Ecto neural progenitor cell (in vitro differentiated cells): ENCODE measurements at regions not wholly inside any gene's neighbourhood (a gene's known extent, or its start where the extent isn't known, plus 50 kb on each side); places are given as distances from the start of the nearest gene placed in this dataset.

Source experiments
- DNase-seq: peaks from one replicate; pipeline ENCODE4 v3.0.0-alpha.2; 2018; ENCODE audit warnings: low spot score

GRCh38 chrX:69110116-69110530 is 55.1 kb downstream of the PJA1 start:
- DNase-seq: peak; percentile 61

GRCh38 chrX:69109706-69110105 is 55.5 kb downstream of the PJA1 start:
- DNase-seq: no peak

DNA sequence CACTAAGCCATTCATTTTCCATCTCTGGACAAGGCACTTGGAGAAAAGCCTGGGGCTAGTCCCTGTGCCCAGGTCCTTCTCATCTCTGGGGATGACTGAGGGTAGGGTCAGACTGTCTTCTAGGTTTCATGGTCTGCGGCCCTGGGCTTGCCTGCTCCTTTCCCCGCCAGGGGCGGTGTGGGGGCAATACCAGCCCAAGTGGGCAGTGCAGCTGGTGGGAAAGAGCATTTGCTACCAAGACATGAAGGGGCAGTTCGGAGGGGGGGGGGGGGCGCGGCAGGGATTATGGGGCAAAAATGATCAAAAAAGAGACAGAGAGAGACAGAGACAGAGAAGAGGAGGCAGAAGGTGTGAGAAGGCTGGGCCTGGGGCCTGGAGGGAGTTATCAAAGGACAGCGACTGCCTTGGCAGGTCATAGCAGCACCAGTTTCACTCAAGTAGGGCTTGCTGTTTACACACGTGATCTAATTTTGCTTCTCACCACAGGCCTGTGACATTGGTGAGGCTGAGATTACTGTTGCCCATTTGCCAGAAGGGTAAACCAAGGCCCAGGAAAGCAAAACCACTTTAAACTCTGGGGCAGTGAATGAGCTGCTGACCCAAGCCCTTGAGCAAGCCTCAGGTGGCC is 56.1 kb downstream of the PJA1 start:
- DNase-seq: no peak

DNA sequence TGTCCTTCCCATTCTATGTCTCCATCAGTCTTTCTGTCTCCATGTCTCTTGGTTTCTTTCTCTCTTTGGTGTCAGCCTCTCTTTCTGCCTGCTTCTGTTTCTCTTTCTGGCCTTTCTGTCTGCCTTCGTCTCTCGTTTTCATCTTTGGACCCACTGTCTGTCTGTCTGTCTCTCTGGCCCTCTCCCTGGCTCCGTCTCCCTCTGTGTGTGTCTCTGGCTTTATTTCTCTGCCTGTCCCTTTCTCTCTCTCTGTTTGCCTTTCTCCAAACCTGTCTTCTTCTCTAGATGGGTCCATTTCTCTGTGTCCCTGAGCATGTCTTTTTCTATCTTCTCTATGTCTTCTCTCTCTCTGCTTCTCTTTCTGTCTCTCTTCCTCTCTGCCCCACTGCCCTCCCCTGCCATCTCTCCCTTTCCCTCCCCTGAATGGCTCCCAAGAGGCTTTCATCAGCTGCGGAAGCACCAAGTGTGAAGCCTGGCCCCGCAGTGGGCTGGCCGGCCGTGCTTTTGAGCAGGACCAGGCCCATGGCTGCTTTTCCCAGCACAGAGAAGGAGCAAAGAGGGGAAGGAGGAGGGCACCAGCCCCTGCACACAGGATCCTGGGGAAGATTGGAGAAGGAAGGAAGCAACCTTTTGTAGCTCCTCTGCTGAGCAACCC is 57.4 kb downstream of the PJA1 start:
- no peak for DNase-seq

DNA sequence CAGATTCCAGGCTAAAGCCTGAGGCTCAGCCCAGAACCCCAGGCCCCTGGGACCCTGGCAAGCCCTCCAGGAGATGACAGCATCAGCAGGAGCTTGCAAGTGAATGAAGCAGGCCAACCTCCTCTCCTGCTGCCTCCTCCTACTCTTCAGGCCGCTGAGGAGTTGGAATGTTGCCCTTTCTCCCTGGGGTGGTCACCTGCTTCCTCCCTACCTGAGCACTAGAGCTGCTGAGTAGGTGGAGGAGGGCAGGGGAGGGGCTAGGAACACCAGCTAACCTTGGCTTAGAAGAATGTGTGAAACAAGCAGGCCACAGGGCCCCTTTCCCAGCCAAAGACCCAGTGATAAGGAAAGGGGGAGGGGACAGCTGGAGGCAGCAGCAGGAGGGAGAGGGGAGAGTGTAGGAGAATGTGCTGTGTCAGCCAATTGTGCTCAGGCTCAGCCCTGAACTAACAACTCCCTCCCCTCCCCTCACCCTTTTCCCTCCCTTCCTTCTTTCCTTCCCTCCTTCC is 58.0 kb downstream of the PJA1 start:
- DNase-seq: no peak

DNA sequence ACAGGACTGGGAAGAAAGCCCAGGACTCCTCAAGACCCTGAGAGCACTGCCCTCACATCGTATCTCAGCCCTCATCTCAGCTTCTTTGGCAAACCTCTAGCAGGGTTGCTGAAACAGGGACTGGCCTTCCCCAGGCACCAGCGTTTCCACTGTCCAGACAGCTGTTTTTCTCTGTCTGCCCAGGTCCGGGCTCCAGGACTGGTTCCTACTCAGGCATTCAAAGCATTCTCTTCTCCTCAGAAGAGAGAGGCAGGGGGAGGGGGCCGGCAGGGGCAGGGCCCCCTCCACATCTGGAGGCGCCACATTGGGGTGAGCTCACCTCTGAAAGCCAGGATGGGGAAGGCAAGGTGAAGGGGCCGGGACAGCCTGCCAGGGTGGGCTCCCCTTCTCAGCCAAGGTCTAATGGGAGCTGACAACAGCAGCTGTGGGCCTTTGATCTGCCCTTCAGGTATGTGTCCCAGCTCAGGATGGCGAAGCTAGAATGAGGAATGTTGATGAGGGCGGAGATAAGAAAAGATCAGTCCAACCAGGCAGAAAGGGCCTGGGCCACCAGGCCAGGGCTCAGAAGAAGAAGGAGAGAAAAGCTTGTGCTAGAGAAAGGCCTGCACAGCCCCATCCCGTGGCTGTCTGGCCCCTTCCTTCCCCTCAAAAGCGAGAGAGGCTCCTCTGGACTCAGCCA is 60.4 kb downstream of the PJA1 start:
- no peak for DNase-seq

- no peak for DNase-seq
Measured at GRCh38 chrX:69103539-69103938, 61.7 kb downstream of the PJA1 start.

DNA sequence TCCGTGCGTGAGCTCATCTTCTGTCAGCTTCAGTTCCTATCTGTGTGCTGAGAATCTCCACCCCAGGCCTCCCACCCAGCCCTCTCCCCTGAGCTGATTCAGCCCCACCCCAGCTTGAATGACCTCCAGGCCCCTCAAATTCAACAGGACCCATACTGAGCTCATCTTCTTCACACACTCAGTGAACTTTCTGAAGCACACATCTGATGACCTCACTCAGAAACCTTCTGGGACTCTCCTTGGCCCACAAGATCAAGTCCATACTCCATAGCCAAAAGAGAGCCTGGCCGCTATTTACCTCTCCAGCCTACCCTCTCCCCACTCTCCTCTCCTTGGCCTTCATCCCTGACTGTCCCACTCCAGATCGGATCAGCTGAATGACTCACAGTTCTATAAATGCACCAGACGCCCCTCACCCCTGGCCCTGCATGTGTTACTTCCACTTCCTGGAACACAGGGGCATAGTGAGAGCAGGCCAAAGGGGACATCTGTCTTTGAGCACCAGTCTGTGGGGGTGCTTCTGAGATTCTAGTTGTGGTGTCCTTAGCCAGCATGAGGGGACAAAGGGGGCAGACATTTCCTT is 62.5 kb downstream of the PJA1 start:
- no peak for DNase-seq

GRCh38 chrX:69101683-69102251 is 63.5 kb downstream of the PJA1 start:
- no peak for DNase-seq

DNA sequence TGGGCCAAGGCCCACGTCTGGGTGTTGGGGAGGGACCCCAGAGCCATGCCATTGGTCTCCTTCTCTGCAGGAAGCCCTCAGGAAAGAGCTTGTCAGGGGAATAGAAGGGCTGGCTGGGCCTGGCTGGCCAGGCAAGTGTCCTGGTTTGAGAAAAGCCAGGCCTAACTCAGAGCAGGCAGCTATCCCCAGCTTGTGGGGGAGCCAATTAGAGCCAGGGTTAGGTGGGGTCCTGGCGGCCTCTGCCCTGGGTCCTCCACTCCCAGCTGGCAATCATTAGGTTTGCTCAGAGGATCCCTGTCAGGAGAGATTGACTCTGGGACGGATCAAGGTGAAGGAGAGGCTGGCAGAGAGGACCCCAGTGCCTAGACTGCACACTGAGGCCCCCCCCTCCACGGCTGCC is 64.8 kb downstream of the PJA1 start:
- no peak for DNase-seq

DNA sequence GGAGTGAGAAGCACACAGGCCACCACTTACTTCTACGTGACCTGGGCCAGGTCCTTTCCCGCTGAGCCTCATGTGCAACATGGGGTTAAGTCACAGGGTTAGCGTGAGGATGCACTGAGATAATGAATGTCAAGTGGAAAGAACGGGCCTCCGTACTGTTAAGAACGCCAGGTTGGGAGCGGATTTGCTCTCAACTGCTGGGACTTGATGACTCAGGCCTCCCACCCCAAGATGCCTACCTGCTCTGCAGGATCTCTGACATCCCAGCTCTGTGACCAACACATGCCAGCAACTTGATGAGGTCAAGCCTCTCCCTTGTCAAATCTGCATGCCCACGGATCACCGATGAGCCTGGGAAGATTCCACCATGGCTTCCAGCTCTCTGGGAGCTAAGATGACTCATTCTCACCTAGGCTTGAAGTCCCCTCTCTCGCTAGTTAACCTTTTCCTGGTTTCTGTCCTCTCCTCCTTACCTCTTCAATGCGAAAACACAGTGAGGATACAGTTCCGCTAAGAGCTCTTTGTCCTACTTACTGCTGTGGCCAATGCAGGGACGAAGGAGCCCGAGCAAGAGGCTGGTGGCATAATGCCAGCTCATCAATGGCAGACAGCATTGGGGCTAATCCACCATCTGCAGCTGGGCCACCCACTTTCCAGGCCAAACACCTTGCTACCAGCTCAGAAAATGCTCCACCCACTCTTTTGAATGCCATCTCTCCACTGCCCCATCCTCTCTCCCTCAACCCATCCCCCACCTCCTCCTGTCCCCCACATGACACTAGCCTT is 67.6 kb downstream of the PJA1 start:
- DNase-seq: no peak

DNA sequence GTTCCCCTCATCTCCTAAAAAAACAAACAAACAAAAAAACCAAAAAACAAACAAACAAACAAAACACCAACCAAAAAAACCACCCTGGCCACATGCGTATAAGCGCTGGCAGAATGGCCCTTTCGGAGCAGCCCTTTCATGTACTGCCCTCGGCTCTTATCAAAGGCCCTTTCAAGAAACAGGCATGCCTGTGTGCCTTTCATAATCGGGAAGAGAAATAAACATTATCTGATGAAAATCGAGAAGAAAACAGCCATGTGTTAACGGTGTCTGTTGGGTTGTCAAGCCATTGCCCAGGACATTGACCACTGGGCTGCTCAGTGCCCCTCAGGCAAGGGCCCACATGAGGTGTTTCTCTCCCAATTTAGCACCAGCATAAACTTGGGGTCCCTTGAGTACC is 68.3 kb downstream of the PJA1 start:
- no peak for DNase-seq

GRCh38 chrX:69094977-69095669 is 70.1 kb downstream of the PJA1 start:
- DNase-seq: no peak

- peak; percentile 61 for DNase-seq
Measured at GRCh38 chrX:69093960-69094871, 71.0 kb downstream of the PJA1 start.

DNA sequence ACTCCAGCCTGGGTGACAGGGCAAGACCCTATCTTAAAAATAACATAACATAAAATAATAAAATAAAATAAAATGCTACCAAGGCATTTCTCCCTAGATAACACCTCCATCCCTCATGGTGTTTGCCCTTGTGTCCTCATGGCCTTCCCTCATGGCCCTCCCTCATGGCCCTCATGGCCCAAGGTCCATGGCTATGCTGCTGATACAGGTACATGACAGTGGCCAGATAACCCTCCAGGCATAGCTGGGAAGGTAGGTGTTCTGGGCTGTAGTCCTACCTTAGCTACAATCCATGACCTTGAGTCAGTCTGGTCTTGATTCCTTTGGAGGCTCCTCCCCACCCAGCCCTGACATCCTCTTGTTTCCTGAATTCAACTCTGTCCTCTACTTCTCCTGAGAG is 75.2 kb downstream of the PJA1 start:
- DNase-seq: no peak

DNA sequence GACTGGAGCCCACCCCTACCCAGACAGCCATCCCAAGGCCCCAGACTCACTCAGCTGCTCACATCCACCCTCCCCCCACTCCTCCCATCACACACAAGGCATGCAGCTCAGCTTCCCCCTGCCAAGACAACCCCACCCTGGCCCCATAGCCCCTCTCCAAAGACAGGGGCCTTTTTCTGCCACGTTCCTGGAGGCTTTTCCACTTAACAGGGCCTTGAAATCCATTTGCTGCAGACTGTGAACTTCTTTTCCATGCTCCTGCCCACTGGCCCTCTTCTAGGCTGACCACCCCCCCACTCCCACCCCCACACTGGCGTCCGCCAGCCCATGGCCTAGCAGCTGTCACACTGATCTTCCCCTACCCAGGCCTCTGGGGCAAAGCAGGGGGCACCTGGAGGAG is 76.0 kb downstream of the PJA1 start:
- no peak for DNase-seq

GRCh38 chrX:69088171-69088938 is 76.9 kb downstream of the PJA1 start:
- peak; percentile 64 for DNase-seq

- no peak for DNase-seq
Measured at GRCh38 chrX:69085826-69086225, 79.4 kb downstream of the PJA1 start.

- no peak for DNase-seq
Measured at GRCh38 chrX:69085151-69085550, 80.1 kb downstream of the PJA1 start.
